HG02943 (cell line): ENCODE measurements at regions not wholly inside any gene's neighbourhood (a gene's known extent, or its start where the extent isn't known, plus 50 kb on each side); places are given as distances from the start of the nearest gene placed in this dataset.
"Not testable (repeated sequence)": the region's sequence is repeated elsewhere in the genome, so short reads cannot be mapped to it uniquely, and the experiment has no call there.

Experiments used
- ATAC-seq: cut with Tn5 transposase; IDR thresholded peaks from one replicate; pipeline ENCODE4 v1.9.1; 2021; ENCODE audit warnings: mild to moderate bottlenecking, low read depth, moderate library complexity; ENCODE audit not compliant: unreplicated experiment

DNA sequence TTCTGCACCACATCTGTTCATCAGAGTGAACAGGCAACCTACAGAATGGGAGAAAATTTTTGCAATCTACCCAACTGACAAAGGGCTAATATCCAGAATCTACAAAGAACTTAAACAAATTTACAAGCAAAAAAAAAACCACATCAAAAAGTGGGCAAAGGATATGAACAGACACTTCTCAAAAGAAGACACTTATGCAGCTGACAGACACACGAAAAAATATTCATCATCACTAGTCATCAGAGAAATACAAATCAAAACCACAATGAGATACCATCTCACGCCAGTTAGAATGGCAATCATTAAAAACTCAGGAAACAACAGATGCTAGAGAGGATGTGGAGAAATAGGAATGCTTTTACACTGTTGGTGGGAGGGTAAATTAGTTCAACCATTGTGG, 59.1 kb upstream of the UBE2E2 start:
- ATAC-seq, result not testable (repeated sequence)

DNA sequence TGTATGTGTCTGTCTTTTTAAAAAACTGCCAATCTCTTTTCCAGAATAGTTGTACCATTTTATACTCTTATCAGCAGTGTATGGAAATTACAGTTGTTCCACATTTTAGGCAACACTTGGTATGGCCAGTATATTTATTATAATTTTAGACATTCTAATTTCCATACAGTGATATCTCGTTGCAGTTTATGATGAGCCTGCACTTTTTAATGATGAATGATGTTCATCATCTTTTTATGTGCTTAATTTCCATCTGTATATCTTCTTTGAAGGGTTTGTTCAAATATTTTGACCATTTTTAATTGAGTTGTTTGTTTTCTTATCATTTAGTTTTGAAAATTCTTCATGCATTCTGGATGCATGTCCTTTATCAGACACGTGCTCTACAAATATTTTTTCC, 57.0 kb upstream of the UBE2E2 start:
- ATAC-seq, result no peak

DNA sequence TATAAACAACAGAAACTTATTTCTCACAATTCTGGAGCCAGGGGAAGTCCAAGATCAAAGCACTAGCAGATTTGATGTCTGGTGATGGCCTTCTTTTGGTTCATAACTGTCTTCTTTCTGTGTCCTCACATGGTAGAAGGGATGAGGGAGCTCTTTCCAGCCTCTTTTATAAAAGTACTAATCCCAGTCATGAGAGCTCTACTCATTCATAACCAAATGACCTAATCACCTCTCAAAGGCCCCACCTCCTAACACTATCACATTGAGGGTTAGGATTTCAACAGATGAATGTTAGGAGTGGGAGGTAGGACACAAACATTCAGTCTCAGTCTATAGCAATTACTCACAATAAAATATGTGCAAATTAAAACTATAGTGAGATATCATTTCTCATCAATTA, 50.1 kb upstream of the UBE2E2 start:
- ATAC-seq, result no peak
